Right atrium auricular region (tissue), 2 donors: ENCODE measurements at regions not wholly inside any gene's neighbourhood (a gene's known extent, or its start where the extent isn't known, plus 50 kb on each side); places are given as distances from the start of the nearest gene placed in this dataset.

Source experiments
- DNase-seq: peaks from one replicate; pipeline ENCODE4 v3.0.0-alpha.2; 2019; ENCODE audit warnings: low spot score
- H3K27ac ChIP-seq, 2 donors: fragments of 200-600 bp; sonication (generic); 1 replicate in 1 of 2; 2 replicates in 1 of 2; pipeline ENCODE4 v1.5.1; 2016 to 2019
- H3K27me3 ChIP-seq, 2 donors: fragments of 200-600 bp; sonication (generic); one replicate each; pipeline versions ENCODE4 v1.5.1 to v1.6.0; 2017 to 2019
- H3K36me3 ChIP-seq: fragments of 200-600 bp; sonication (generic); one replicate; pipeline ENCODE4 v1.5.1; 2016
- H3K4me1 ChIP-seq, 2 donors: fragments of 200-600 bp; sonication (generic); one replicate each; pipeline versions ENCODE4 v1.5.1 to v1.6.0; 2017 to 2019
- H3K4me3 ChIP-seq, 2 donors: fragments of 200-600 bp; sonication (generic); 1 replicate in 1 of 2; 2 replicates in 1 of 2; pipeline ENCODE4 v1.5.1; 2017 to 2019; ENCODE audit warnings: mild to moderate bottlenecking in 1 of 2, moderate library complexity in 1 of 2
- H3K9me3 ChIP-seq, 2 donors: fragments of 200-600 bp; sonication (generic); one replicate each; pipeline ENCODE4 v1.5.1; 2019
- TF ChIP-seq, protein P1 (sequence below), 2 donors: fragments of 200-600 bp; sonication (generic); IDR thresholded peaks; one replicate each; pipeline ENCODE4 v1.5.1; 2019; ENCODE audit warnings: antibody characterized with exemption in 2 of 2

DNA sequence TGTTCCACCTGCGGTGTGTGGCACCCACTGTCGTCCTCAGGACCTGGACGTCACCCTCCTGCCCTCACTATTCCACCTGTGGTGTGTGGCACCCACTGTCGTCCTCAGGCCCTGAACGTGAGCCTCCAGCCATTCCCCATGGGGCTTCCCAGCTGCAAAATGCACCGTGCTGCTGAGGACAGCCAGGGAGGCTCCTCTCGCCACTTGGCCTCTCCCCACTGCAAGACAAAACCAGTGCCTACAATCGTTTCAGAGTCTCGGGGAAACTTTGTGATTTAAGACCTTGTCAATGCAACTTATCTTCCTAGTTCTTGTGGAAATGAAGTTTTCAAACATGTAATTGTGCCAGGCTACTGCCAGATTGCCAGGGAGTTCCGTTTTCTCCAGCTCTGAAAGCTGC lies 319.3 kb upstream of the SALL3 start:
- Histone ChIP-seq H3K9me3 (no peaks in the 10 kb centered on the region), H3K27me3 (no peaks in the 10 kb centered on the region)
- TF ChIP-seq, protein P1, sequence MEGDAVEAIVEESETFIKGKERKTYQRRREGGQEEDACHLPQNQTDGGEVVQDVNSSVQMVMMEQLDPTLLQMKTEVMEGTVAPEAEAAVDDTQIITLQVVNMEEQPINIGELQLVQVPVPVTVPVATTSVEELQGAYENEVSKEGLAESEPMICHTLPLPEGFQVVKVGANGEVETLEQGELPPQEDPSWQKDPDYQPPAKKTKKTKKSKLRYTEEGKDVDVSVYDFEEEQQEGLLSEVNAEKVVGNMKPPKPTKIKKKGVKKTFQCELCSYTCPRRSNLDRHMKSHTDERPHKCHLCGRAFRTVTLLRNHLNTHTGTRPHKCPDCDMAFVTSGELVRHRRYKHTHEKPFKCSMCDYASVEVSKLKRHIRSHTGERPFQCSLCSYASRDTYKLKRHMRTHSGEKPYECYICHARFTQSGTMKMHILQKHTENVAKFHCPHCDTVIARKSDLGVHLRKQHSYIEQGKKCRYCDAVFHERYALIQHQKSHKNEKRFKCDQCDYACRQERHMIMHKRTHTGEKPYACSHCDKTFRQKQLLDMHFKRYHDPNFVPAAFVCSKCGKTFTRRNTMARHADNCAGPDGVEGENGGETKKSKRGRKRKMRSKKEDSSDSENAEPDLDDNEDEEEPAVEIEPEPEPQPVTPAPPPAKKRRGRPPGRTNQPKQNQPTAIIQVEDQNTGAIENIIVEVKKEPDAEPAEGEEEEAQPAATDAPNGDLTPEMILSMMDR (IDR thresholded peaks at IDR 0.05), result no peak

DNA sequence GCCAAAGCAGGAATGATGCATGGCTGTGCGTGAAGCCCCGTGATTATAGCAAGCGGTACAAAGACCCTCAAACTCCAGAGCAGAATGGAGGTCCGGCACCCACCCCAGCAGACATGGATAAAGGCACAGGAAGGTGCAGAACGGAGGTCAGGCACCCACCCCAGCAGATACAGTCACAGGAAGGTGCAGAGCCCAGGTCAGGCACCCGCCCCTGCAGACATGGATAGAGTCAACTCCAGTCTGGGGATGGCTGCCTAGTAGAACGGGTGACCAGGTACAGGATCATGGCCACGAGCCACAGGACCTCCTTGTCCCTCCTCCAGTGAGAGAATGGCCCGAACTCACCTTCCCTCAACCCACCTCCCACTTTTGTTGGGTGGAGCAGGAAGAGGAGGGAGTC lies 318.3 kb upstream of the SALL3 start:
- no peak for DNase-seq
- no peak overlapping the region for H3K4me3 ChIP-seq
- no peaks in the 10 kb centered on the region for H3K9me3 ChIP-seq
- H3K27me3 ChIP-seq, result no peaks in the 10 kb centered on the region
- H3K4me1 ChIP-seq, result no peaks in the 10 kb centered on the region
- TF ChIP-seq, protein P1 (IDR thresholded peaks at IDR 0.05), result no peak
- no peak overlapping the region for H3K27ac ChIP-seq
- H3K36me3 ChIP-seq, result no peaks in the 10 kb centered on the region

More for the DNA sequence above, 319.3 kb upstream of the SALL3 start:
- Histone ChIP-seq H3K4me1 (no peaks in the 10 kb centered on the region), H3K4me3 (no peak overlapping the region), H3K27ac (no peak overlapping the region), H3K36me3 (no peaks in the 10 kb centered on the region)
- DNase-seq, result no peak

DNA sequence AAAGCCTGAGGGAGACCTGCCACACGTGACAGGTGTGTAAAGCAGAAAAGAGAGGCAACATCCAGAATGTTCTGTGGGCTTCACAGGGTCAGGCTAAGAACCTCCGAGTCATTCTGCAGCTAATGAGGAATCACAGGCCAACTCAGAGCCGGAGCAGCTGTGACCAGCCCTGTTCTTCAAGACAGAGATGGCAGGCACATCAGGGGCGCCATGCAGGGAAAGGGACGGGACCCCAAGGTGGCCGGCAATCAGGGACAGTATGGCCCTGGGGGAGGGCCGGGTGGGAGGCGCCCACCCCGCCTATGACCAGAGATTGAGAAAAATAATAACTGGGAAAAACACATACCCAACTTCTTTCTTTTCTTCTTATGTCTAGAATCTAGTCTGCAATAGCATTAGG lies 316.7 kb upstream of the SALL3 start:
- Histone ChIP-seq H3K4me1 (no peaks in the 10 kb centered on the region), H3K4me3 (no peak overlapping the region), H3K27me3 (no peaks in the 10 kb centered on the region), H3K36me3 (no peaks in the 10 kb centered on the region), H3K27ac (no peak overlapping the region), H3K9me3 (no peaks in the 10 kb centered on the region)
- DNase-seq, result no peak
- TF ChIP-seq, protein P1 (IDR thresholded peaks at IDR 0.05), result no peak

DNA sequence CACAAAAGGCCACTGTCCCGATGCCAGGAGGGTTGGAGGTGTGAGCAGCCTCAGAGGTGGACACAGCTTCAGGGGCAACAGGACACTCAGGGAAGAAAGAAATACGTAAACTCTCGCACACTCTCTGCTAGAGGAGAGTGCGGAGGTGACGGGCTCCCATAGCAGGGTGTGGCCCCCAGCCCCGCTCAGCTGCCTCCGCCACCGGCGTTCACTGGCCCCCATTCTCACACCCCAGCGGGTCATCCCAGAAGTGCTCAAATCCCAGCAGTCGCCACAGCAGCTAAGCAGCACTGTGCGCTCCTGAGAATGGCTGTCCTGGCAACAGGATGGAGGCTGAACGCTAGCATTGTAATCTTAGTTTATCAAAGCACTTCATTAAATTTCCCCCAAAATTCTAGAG lies 315.6 kb upstream of the SALL3 start:
- DNase-seq, result no peak
- Histone ChIP-seq H3K9me3 (no peaks in the 10 kb centered on the region), H3K4me1 (no peaks in the 10 kb centered on the region), H3K27me3 (no peaks in the 10 kb centered on the region), H3K27ac (no peak overlapping the region), H3K36me3 (no peaks in the 10 kb centered on the region), H3K4me3 (no peak overlapping the region)
- TF ChIP-seq, protein P1 (IDR thresholded peaks at IDR 0.05), result no peak

DNA sequence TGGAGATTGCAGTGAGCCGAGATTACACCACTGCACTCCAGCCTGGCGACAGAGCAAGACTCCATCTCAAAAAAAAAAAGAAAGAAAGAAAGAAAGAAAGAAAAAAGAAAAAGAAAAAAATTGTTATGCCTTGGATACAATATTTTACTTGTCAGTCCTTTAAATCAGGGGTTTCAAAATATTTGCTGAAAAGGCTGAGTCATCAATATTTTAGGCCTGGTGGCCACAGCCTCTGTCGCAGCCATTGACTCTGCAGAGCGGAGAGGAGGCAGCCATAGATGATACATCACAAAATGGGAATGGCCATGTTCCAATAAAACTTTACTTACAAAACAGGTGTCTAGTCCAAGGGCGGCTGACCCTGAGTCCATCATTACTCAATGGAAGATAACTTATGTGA lies 314.8 kb upstream of the SALL3 start:
- no peak overlapping the region for H3K4me3 ChIP-seq
- no peaks in the 10 kb centered on the region for H3K36me3 ChIP-seq
- DNase-seq, result no peak
- H3K27ac ChIP-seq, result no peak overlapping the region
- TF ChIP-seq, protein P1 (IDR thresholded peaks at IDR 0.05), result no peak
- H3K4me1 ChIP-seq, result no peaks in the 10 kb centered on the region
- H3K27me3 ChIP-seq, result no peaks in the 10 kb centered on the region
- no peaks in the 10 kb centered on the region for H3K9me3 ChIP-seq

DNA sequence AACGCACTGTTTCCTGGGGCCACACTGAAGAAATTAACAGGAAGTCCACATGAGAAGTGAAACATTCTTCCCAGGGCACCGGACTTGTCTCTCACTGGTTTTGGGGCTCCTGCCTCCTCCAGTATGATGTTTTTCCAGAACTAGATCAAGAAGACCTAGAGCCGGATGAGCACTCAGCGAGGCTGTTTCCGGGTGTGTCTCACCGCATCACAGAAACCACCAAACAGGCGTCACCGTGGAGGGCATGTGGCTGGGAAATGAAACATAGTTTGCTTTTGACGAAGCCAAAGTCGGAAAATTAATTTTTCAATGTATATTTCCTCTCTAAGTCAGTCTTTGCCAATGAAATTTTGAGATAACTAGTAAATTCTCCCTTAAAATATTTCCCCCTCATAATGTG lies 314.0 kb upstream of the SALL3 start:
- H3K4me3 ChIP-seq, result no peak overlapping the region
- TF ChIP-seq, protein P1 (IDR thresholded peaks at IDR 0.05), result no peak
- no peaks in the 10 kb centered on the region for H3K4me1 ChIP-seq
- no peak for DNase-seq
- H3K27ac ChIP-seq, result no peak overlapping the region
- H3K27me3 ChIP-seq, result no peaks in the 10 kb centered on the region
- no peaks in the 10 kb centered on the region for H3K9me3 ChIP-seq
- H3K36me3 ChIP-seq, result no peaks in the 10 kb centered on the region
